NCI-H345 treated with DMSO at 0.1 percent for 48 hours (cell line): ENCODE measurements at regions not wholly inside any gene's neighbourhood (a gene's known extent, or its start where the extent isn't known, plus 50 kb on each side); places are given as distances from the start of the nearest gene placed in this dataset.
"Not testable (repeated sequence)": the region's sequence is repeated elsewhere in the genome, so short reads cannot be mapped to it uniquely, and the experiment has no call there.

Experiments
- DNase-seq: peaks from one replicate; lab custom pipeline; 2025; ENCODE audit not compliant: unreplicated experiment; lab: John Stamatoyannopoulos, UW

GRCh38 chr1:149228672-149229585, 125.6 kb upstream of the NBPF9 start:
- DNase-seq, result not testable (repeated sequence)

GRCh38 chr1:149229813-149230212, 126.5 kb upstream of the NBPF9 start:
- DNase-seq, result not testable (repeated sequence)

- DNase-seq, result not testable (repeated sequence)
Observed at GRCh38 chr1:149234926-149235914, 131.9 kb upstream of the NBPF9 start.

- DNase-seq, result not testable (repeated sequence)
Observed at GRCh38 chr1:149237515-149237914, 134.2 kb upstream of the NBPF9 start.

GRCh38 chr1:149239897-149240508, 136.7 kb upstream of the NBPF9 start:
- DNase-seq, result not testable (repeated sequence)

GRCh38 chr1:149240530-149240929, 137.2 kb upstream of the NBPF9 start:
- not testable (repeated sequence) for DNase-seq

GRCh38 chr1:149241272-149241671, 137.9 kb upstream of the NBPF9 start:
- not testable (repeated sequence) for DNase-seq

- not testable (repeated sequence) for DNase-seq
Observed at GRCh38 chr1:149243572-149243971, 140.2 kb upstream of the NBPF9 start.

- DNase-seq, result not testable (repeated sequence)
Observed at GRCh38 chr1:149244621-149245020, 141.3 kb upstream of the NBPF9 start.

- not testable (repeated sequence) for DNase-seq
Observed at GRCh38 chr1:149246212-149246611, 142.9 kb upstream of the NBPF9 start.

- DNase-seq, result not testable (repeated sequence)
Observed at GRCh38 chr1:149248610-149249009, 145.3 kb upstream of the NBPF9 start.

GRCh38 chr1:149249850-149250467, 146.6 kb upstream of the NBPF9 start:
- not testable (repeated sequence) for DNase-seq

GRCh38 chr1:149254894-149255847, 151.8 kb upstream of the NBPF9 start:
- DNase-seq, result not testable (repeated sequence)

- DNase-seq, result not testable (repeated sequence)
Observed at GRCh38 chr1:149260284-149260683, 156.9 kb upstream of the NBPF9 start.

GRCh38 chr1:149260736-149261340, 157.5 kb upstream of the NBPF9 start:
- not testable (repeated sequence) for DNase-seq

- not testable (repeated sequence) for DNase-seq
Observed at GRCh38 chr1:149267287-149267686, 163.9 kb upstream of the NBPF9 start.

- DNase-seq, result not testable (repeated sequence)
Observed at GRCh38 chr1:149269001-149269702, 165.8 kb upstream of the NBPF9 start.

GRCh38 chr1:149269833-149270232, 166.5 kb upstream of the NBPF9 start:
- DNase-seq, result not testable (repeated sequence)
